ENCODE measurements at regions not wholly inside any gene's neighbourhood (a gene's known extent, or its start where the extent isn't known, plus 50 kb on each side); places are given as distances from the start of the nearest gene placed in this dataset.
"Not testable (repeated sequence)": the region's sequence is repeated elsewhere in the genome, so short reads cannot be mapped to it uniquely, and the experiment has no call there.

- DNase-seq (ENCODE audit: low read depth in 2 of 2, low spot score in 1 of 2) = no peak
Observed at GRCh38 chrX:53883196-53883595, 161.1 kb downstream of the PHF8 start.

GRCh38 chrX:53882331-53882730 is 161.9 kb downstream of the PHF8 start:
- no peak for DNase-seq (ENCODE audit: low read depth in 2 of 2, low spot score in 1 of 2)

GRCh38 chrX:53880786-53881185 is 163.5 kb downstream of the PHF8 start:
- not testable (repeated sequence) for DNase-seq (ENCODE audit: low read depth in 2 of 2, low spot score in 1 of 2)

- DNase-seq (ENCODE audit: low read depth in 2 of 2, low spot score in 1 of 2) = no peak
Observed at GRCh38 chrX:53859890-53860289, 173.4 kb upstream of the HUWE1 start.

- DNase-seq (ENCODE audit: low read depth in 2 of 2, low spot score in 1 of 2) = peak in 1 of 2 donors; percentile 1
Observed at GRCh38 chrX:53831662-53832635, 145.4 kb upstream of the HUWE1 start.

GRCh38 chrX:53824686-53825085 is 138.2 kb upstream of the HUWE1 start:
- DNase-seq (ENCODE audit: low read depth in 2 of 2, low spot score in 1 of 2) = no peak

- not testable (repeated sequence) for DNase-seq (ENCODE audit: low read depth in 2 of 2, low spot score in 1 of 2)
Observed at GRCh38 chrX:53818115-53818514, 131.6 kb upstream of the HUWE1 start.

GRCh38 chrX:53817548-53817947 is 131.0 kb upstream of the HUWE1 start:
- no peak for DNase-seq (ENCODE audit: low read depth in 2 of 2, low spot score in 1 of 2)

- no peak for DNase-seq (ENCODE audit: low read depth in 2 of 2, low spot score in 1 of 2)
Observed at GRCh38 chrX:53813670-53814440, 127.3 kb upstream of the HUWE1 start.

GRCh38 chrX:53798281-53798680 is 111.8 kb upstream of the HUWE1 start:
- no peak for DNase-seq (ENCODE audit: low read depth in 2 of 2, low spot score in 1 of 2)

- no peak for DNase-seq (ENCODE audit: low read depth in 2 of 2, low spot score in 1 of 2)
Observed at GRCh38 chrX:53795576-53795975, 109.1 kb upstream of the HUWE1 start.

- DNase-seq (ENCODE audit: low read depth in 2 of 2, low spot score in 1 of 2) = no peak
Observed at GRCh38 chrX:53794181-53794580, 107.7 kb upstream of the HUWE1 start.

GRCh38 chrX:53768865-53769264 is 82.3 kb upstream of the HUWE1 start:
- no peak for DNase-seq (ENCODE audit: low read depth in 2 of 2, low spot score in 1 of 2)

- DNase-seq (ENCODE audit: low read depth in 2 of 2, low spot score in 1 of 2) = no peak
Observed at GRCh38 chrX:53768451-53768850, 81.9 kb upstream of the HUWE1 start.

GRCh38 chrX:53767544-53767943 is 81.0 kb upstream of the HUWE1 start:
- DNase-seq (ENCODE audit: low read depth in 2 of 2, low spot score in 1 of 2) = no peak

GRCh38 chrX:53757181-53757580 is 70.7 kb upstream of the HUWE1 start:
- not testable (repeated sequence) for DNase-seq (ENCODE audit: low read depth in 2 of 2, low spot score in 1 of 2)

- no peak for DNase-seq (ENCODE audit: low read depth in 2 of 2, low spot score in 1 of 2)
Observed at GRCh38 chrX:53746718-53747117, 60.2 kb upstream of the HUWE1 start.

GRCh38 chrX:53743244-53743643 is 56.7 kb upstream of the HUWE1 start:
- DNase-seq (ENCODE audit: low read depth in 2 of 2, low spot score in 1 of 2) = no peak

GRCh38 chrX:53738370-53738906 is 51.9 kb upstream of the HUWE1 start:
- no peak for DNase-seq (ENCODE audit: low read depth in 2 of 2, low spot score in 1 of 2)
